GM12872 (cell line): ENCODE measurements at regions not wholly inside any gene's neighbourhood (a gene's known extent, or its start where the extent isn't known, plus 50 kb on each side); places are given as distances from the start of the nearest gene placed in this dataset.

ENCODE experiments used
- TF ChIP-seq, protein P1 (sequence below): IDR thresholded peaks from 3 replicates; pipeline ENCODE4 v1.5.1; 2011; ENCODE audit warnings: low read depth, mild to moderate bottlenecking, low read length, moderate library complexity; ENCODE audit not compliant: insufficient read depth

- TF ChIP-seq, protein P1, sequence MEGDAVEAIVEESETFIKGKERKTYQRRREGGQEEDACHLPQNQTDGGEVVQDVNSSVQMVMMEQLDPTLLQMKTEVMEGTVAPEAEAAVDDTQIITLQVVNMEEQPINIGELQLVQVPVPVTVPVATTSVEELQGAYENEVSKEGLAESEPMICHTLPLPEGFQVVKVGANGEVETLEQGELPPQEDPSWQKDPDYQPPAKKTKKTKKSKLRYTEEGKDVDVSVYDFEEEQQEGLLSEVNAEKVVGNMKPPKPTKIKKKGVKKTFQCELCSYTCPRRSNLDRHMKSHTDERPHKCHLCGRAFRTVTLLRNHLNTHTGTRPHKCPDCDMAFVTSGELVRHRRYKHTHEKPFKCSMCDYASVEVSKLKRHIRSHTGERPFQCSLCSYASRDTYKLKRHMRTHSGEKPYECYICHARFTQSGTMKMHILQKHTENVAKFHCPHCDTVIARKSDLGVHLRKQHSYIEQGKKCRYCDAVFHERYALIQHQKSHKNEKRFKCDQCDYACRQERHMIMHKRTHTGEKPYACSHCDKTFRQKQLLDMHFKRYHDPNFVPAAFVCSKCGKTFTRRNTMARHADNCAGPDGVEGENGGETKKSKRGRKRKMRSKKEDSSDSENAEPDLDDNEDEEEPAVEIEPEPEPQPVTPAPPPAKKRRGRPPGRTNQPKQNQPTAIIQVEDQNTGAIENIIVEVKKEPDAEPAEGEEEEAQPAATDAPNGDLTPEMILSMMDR = no peak
Observed at GRCh38 chr20:55538261-55538908, 466.9 kb downstream of the CBLN4 start.

DNA sequence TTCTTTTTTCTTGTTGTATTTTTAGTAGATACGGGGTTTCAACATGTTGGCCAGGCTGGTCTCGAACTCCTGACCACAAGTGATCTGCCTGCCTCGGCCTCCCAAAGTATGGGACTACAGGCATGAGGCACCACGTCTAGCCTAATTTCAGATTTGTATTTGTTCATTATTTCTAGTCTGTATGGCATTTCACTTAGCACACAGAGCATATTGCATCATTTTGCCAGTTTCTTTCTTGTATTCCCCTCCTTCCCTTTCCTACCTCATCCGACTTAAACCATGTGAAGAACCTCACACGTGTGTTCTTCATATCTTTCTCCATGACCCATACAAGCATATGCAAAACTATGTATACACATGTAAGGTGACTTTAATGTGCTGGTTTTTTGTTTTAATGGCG lies 470.0 kb downstream of the CBLN4 start:
- TF ChIP-seq, protein P1 = no peak

GRCh38 chr20:55533632-55534031 lies 471.7 kb downstream of the CBLN4 start:
- TF ChIP-seq, protein P1 = no peak

DNA sequence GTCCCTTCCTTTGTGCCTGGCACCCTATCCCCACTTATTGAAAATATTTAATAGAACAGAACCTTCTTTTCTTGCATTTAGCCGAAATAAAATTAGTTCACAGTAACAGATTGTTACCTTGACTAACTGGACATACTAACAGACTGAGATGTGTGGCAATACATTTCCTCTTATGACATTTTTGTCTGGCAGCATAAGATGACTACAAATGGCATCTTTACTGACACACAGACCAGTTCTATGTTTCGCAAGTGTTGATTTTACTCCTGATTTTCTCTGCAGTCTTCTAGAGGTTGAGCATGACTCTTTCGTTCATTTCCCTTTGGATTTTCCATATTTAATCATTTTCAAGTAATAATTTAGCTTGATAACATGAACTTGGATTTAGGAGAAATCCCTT lies 474.6 kb downstream of the CBLN4 start:
- TF ChIP-seq, protein P1 = no peak

DNA sequence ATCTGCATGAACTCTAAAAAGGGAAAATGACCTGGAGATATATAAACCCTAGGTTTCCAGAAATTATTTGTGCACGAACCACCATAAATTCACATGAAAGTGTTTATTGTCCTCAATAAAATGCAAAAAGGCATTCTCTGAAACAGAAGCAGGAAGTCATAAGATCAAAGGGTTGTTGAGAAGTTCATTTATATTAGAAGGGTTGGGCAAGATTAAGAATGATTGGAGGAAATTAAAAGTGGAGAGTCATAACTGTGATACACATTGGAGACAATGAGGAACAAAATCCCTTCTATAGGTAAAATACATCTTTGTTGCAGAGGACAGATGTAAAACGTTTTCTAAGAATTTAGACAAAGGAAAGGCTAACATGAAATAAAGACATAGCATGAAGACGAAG lies 476.8 kb downstream of the CBLN4 start:
- TF ChIP-seq, protein P1 = no peak

- TF ChIP-seq, protein P1 = no peak
Observed at GRCh38 chr20:55522296-55522815, 483.0 kb downstream of the CBLN4 start.

GRCh38 chr20:55515832-55516231 lies 489.5 kb downstream of the CBLN4 start:
- TF ChIP-seq, protein P1 = no peak
